HEK293 (cell line): ENCODE measurements at regions not wholly inside any gene's neighbourhood (a gene's known extent, or its start where the extent isn't known, plus 50 kb on each side); places are given as distances from the start of the nearest gene placed in this dataset.

Experiments
- CTCF ChIA-PET: fragments of 350-600 bp; formaldehyde crosslinking; extraction: SDS; loops from one replicate; lab custom pipeline; 2021; ENCODE audit warnings: antibody characterized with exemption; lab: Yijun Ruan, JAX
- POLR2A ChIA-PET: fragments of 300-600 bp; formaldehyde crosslinking; extraction: SDS; loops from one replicate; lab custom pipeline; 2020; ENCODE audit warnings: antibody characterized with exemption, inconsistent platforms; lab: Yijun Ruan, JAX
- H3K27ac ChIP-seq: fragments of 200-500 bp; sonication (Bioruptor generic); 2 replicates; pipeline ENCODE4 v1.5.1; 2014; ENCODE audit warnings: low read depth, low read length, control low read depth, inconsistent platforms; ENCODE audit errors: extremely low read depth
- H3K36me3 ChIP-seq, 2 experiments: fragments of 200-500 bp in 1 of 2; sonication (Bioruptor generic) in 1 of 2; 1 replicate in 1 of 2; 2 replicates in 1 of 2; pipeline ENCODE4 v1.5.1; 2014 to 2017; ENCODE audit warnings: inconsistent platforms in 2 of 2, low read length in 2 of 2; ENCODE audit not compliant: control insufficient read depth in 2 of 2, insufficient read depth in 1 of 2
- H3K4me1 ChIP-seq: fragments of 200-500 bp; sonication (Bioruptor generic); 2 replicates; pipeline ENCODE4 v1.5.1; 2014; ENCODE audit warnings: mild to moderate bottlenecking, low read length, inconsistent platforms; ENCODE audit not compliant: control insufficient read depth, insufficient read depth
- H3K4me3 ChIP-seq: 2 replicates; pipeline ENCODE4 v1.5.1; 2011; ENCODE audit warnings: low read depth, mild to moderate bottlenecking, control low read depth, low read length, moderate library complexity
- H3K9me3 ChIP-seq: fragments of 200-500 bp; sonication (Bioruptor generic); 2 replicates; pipeline ENCODE4 v1.5.1; 2014; ENCODE audit warnings: low read depth, low read length, inconsistent platforms; ENCODE audit not compliant: control insufficient read depth, insufficient read depth
- GLI2 ChIP-seq: fragments of 450-650 bp; formaldehyde crosslinking; IDR thresholded peaks from 2 replicates; pipeline ENCODE4; 2017; ENCODE audit warnings: missing biosample characterization, missing genetic modification characterization, low read depth, borderline replicate concordance
- OSR2 ChIP-seq: fragments of 450-650 bp; formaldehyde crosslinking; IDR thresholded peaks from 2 replicates; pipeline ENCODE4 v1.5.1; 2016; ENCODE audit warnings: missing biosample characterization, missing genetic modification characterization
- PATZ1 ChIP-seq: fragments of 450-650 bp; formaldehyde crosslinking; IDR thresholded peaks from 2 replicates; pipeline ENCODE4 v1.5.1; 2016; ENCODE audit warnings: missing biosample characterization, missing genetic modification characterization
- PBX3 ChIP-seq: sonication (generic); formaldehyde crosslinking; IDR thresholded peaks from 2 replicates; pipeline ENCODE4 v1.8.1; 2022; ENCODE audit warnings: mild to moderate bottlenecking, moderate library complexity, missing genetic modification reagents
- PRDM10 ChIP-seq: fragments of 450-650 bp; formaldehyde crosslinking; IDR thresholded peaks from 2 replicates; pipeline ENCODE4 v1.5.1; 2016; ENCODE audit warnings: missing biosample characterization, missing genetic modification characterization
- SP2 ChIP-seq: fragments of 450-650 bp; formaldehyde crosslinking; IDR thresholded peaks from 2 replicates; pipeline ENCODE4 v1.5.1; 2016; ENCODE audit warnings: missing biosample characterization, missing genetic modification characterization
- ZNF114 ChIP-seq: fragments of 450-650 bp; formaldehyde crosslinking; IDR thresholded peaks from 2 replicates; pipeline ENCODE4 v1.5.0; 2017; ENCODE audit warnings: missing biosample characterization, missing genetic modification characterization
- ZNF138 ChIP-seq: fragments of 450-650 bp; formaldehyde crosslinking; IDR thresholded peaks from 2 replicates; pipeline ENCODE4 v1.5.1; 2016; ENCODE audit warnings: missing biosample characterization, missing genetic modification characterization, borderline replicate concordance
- ZNF174 ChIP-seq: fragments of 450-650 bp; formaldehyde crosslinking; IDR thresholded peaks from 2 replicates; pipeline ENCODE4 v1.5.0; 2017; ENCODE audit warnings: missing biosample characterization, mild to moderate bottlenecking, missing genetic modification characterization
- ZNF175 ChIP-seq: fragments of 450-650 bp; formaldehyde crosslinking; IDR thresholded peaks from 2 replicates; pipeline ENCODE4 v1.5.1; 2016; ENCODE audit warnings: missing biosample characterization, missing genetic modification characterization
- ZNF239 ChIP-seq: fragments of 450-650 bp; formaldehyde crosslinking; IDR thresholded peaks from 2 replicates; pipeline ENCODE4 v1.5.1; 2016; ENCODE audit warnings: missing biosample characterization, missing genetic modification characterization
- ZNF266 ChIP-seq: fragments of 450-650 bp; formaldehyde crosslinking; IDR thresholded peaks from 2 replicates; pipeline ENCODE4 v1.5.1; 2016; ENCODE audit warnings: missing biosample characterization, missing genetic modification characterization, low read depth
- ZNF341 ChIP-seq: fragments of 450-650 bp; formaldehyde crosslinking; IDR thresholded peaks from 2 replicates; pipeline ENCODE4; 2016; ENCODE audit warnings: low read depth, missing biosample characterization, missing genetic modification characterization
- ZNF350 ChIP-seq: fragments of 450-650 bp; formaldehyde crosslinking; IDR thresholded peaks from 2 replicates; pipeline ENCODE4 v1.5.0; 2017; ENCODE audit warnings: missing biosample characterization, mild to moderate bottlenecking, missing genetic modification characterization
- ZNF354C ChIP-seq: fragments of 450-650 bp; formaldehyde crosslinking; IDR thresholded peaks from 2 replicates; pipeline ENCODE4 v1.5.1; 2016; ENCODE audit warnings: missing biosample characterization, missing genetic modification characterization, low read depth, borderline replicate concordance
- ZNF391 ChIP-seq: fragments of 450-650 bp; formaldehyde crosslinking; IDR thresholded peaks from 2 replicates; pipeline ENCODE4 v1.5.1; 2016; ENCODE audit warnings: low read depth, missing biosample characterization, missing genetic modification characterization, borderline replicate concordance
- ZNF398 ChIP-seq: fragments of 450-650 bp; formaldehyde crosslinking; IDR thresholded peaks from 2 replicates; pipeline ENCODE4 v1.5.1; 2017; ENCODE audit warnings: missing biosample characterization, missing genetic modification characterization
- ZNF555 ChIP-seq: fragments of 450-650 bp; formaldehyde crosslinking; conservative IDR thresholded peaks from 2 replicates; pipeline ENCODE4 v1.5.1; 2017; ENCODE audit warnings: missing biosample characterization, mild to moderate bottlenecking, missing genetic modification characterization, inconsistent platforms
- ZNF707 ChIP-seq: fragments of 450-650 bp; formaldehyde crosslinking; IDR thresholded peaks from 2 replicates; pipeline ENCODE4 v1.5.1; 2016; ENCODE audit warnings: missing biosample characterization, missing genetic modification characterization
- ZNF768 ChIP-seq: fragments of 450-650 bp; formaldehyde crosslinking; IDR thresholded peaks from 2 replicates; pipeline ENCODE4 v1.5.1; 2018; ENCODE audit warnings: missing biosample characterization, mild to moderate bottlenecking, missing genetic modification characterization
- ZXDB ChIP-seq: fragments of 450-650 bp; formaldehyde crosslinking; IDR thresholded peaks from 2 replicates; pipeline ENCODE4 v1.5.1; 2016; ENCODE audit warnings: missing biosample characterization, missing genetic modification characterization

- no peak for TF ChIP-seq ZNF391 (tag by site-specific recombination)
- TF ChIP-seq PRDM10 (tag by site-specific recombination), result no peak
Measured at GRCh38 chr4:122041312-122041711, 89.5 kb upstream of the TRPC3 start (continued).

GRCh38 chr4:122038896-122039295 is 87.0 kb upstream of the TRPC3 start:
- CTCF ChIA-PET, result no interaction called here

GRCh38 chr4:122034619-122035018 is 82.8 kb upstream of the TRPC3 start:
- CTCF ChIA-PET, result no interaction called here
- no peaks in the 10 kb centered on the region for H3K9me3 ChIP-seq
- no peaks in the 10 kb centered on the region for H3K36me3 ChIP-seq
- H3K27ac ChIP-seq, result no peak overlapping the region
- H3K4me1 ChIP-seq, result no peaks in the 10 kb centered on the region
- no peak overlapping the region for H3K4me3 ChIP-seq
- TF ChIP-seq SP2 (tag by site-specific recombination) (no peak), PATZ1 (tag by site-specific recombination) (no peak), ZNF768 (no peak)
- POLR2A ChIA-PET, result no interaction called here

More at GRCh38 chr4:122038896-122039295, 87.0 kb upstream of the TRPC3 start:
- Histone ChIP-seq H3K9me3 (no peaks in the 10 kb centered on the region), H3K4me3 (no peak overlapping the region), H3K27ac (no peak overlapping the region), H3K4me1 (no peaks in the 10 kb centered on the region), H3K36me3 (no peaks in the 10 kb centered on the region)
- TF ChIP-seq ZNF266 (tag by site-specific recombination), result no peak
- no peak for TF ChIP-seq PBX3 (CRISPR knock-in tag)
- no peak for TF ChIP-seq ZNF350 (tag by site-specific recombination)
- POLR2A ChIA-PET, result no interaction called here

- Histone ChIP-seq H3K27ac (no peak overlapping the region), H3K4me3 (no peak overlapping the region), H3K36me3 (no peaks in the 10 kb centered on the region), H3K9me3 (no peaks in the 10 kb centered on the region), H3K4me1 (no peaks in the 10 kb centered on the region)
- CTCF ChIA-PET, result interaction anchor here (1.0 kb wide), 1 partner anchor 22 kb away, joined by 3 read pairs; no protein-coding TSS in a partner anchor
- POLR2A ChIA-PET, result no interaction called here
- TF ChIP-seq ZNF707 (tag by site-specific recombination) (no peak), ZNF341 (no peak), ZNF175 (tag by site-specific recombination) (no peak), ZNF239 (tag by site-specific recombination) (no peak), ZNF354C (tag by site-specific recombination) (no peak), ZNF138 (tag by site-specific recombination) (no peak), OSR2 (no peak), ZXDB (no peak), GLI2 (tag by site-specific recombination) (no peak), ZNF398 (no peak), ZNF555 (tag by site-specific recombination) (no peak), ZNF114 (tag by site-specific recombination) (no peak), ZNF174 (tag by site-specific recombination) (no peak)
Measured at GRCh38 chr4:122027203-122027602, 75.3 kb upstream of the TRPC3 start.
